ENCODE measurements at regions not wholly inside any gene's neighbourhood (a gene's known extent, or its start where the extent isn't known, plus 50 kb on each side); places are given as distances from the start of the nearest gene placed in this dataset.

DNA sequence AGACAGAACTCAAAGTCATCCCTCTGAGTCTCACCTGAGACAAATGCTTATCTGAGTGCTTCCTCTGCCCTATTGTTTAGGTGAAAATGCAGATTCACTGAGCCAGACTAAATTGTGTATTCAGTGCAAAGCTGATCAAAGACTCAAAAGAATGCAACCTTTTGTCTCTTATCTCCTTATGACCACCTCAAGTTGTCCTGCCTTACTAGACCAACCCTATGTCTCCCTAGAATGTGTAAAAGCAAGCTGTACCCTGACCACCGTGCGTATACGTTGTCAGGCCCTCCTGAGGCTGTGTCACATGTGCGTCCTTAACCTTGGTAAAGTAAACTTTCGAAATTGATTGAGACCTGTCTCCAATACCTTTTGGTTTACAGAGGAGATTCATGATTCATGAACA, 63.6 kb upstream of the SH3RF1 start:
- Histone ChIP-seq H3K36me3 (ENCODE audit: control insufficient read depth in 4 of 4, insufficient read depth in 4 of 4, low read length in 4 of 4) (no peaks in the 10 kb centered on the region), H3K4me3 (no peak overlapping the region), H3K9ac (ENCODE audit: insufficient read depth in 1 of 2, low read length in 2 of 2) (no peak overlapping the region), H3K4me1 (ENCODE audit: control insufficient read depth in 5 of 5, insufficient read depth in 5 of 5, low read length in 5 of 5) (no peaks in the 10 kb centered on the region), H3K27me3 (ENCODE audit: control insufficient read depth in 3 of 3, insufficient read depth in 3 of 3, low read length in 2 of 3) (no peaks in the 10 kb centered on the region), H3K27ac (ENCODE audit: low read depth in 1 of 2, low read length in 1 of 2) (no peak overlapping the region), H3K9me3 (ENCODE audit: control insufficient read depth in 4 of 4, insufficient read depth in 3 of 4, low read length in 3 of 4) (peaks cover 0 to 2% (median 0%) of the 10 kb centered on the region in 4 donors)
- no peak for ATAC-seq (ENCODE audit: insufficient read depth, low FRiP score)
- no peak for DNase-seq
- 89 to 92% methylated on average over 5 of the region's 5 CpGs for WGBS, 2 donors
- TF ChIP-seq, protein P1, sequence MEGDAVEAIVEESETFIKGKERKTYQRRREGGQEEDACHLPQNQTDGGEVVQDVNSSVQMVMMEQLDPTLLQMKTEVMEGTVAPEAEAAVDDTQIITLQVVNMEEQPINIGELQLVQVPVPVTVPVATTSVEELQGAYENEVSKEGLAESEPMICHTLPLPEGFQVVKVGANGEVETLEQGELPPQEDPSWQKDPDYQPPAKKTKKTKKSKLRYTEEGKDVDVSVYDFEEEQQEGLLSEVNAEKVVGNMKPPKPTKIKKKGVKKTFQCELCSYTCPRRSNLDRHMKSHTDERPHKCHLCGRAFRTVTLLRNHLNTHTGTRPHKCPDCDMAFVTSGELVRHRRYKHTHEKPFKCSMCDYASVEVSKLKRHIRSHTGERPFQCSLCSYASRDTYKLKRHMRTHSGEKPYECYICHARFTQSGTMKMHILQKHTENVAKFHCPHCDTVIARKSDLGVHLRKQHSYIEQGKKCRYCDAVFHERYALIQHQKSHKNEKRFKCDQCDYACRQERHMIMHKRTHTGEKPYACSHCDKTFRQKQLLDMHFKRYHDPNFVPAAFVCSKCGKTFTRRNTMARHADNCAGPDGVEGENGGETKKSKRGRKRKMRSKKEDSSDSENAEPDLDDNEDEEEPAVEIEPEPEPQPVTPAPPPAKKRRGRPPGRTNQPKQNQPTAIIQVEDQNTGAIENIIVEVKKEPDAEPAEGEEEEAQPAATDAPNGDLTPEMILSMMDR (IDR thresholded peaks at IDR 0.05; ENCODE audit: control extremely low read depth, extremely low read depth): no peak

DNA sequence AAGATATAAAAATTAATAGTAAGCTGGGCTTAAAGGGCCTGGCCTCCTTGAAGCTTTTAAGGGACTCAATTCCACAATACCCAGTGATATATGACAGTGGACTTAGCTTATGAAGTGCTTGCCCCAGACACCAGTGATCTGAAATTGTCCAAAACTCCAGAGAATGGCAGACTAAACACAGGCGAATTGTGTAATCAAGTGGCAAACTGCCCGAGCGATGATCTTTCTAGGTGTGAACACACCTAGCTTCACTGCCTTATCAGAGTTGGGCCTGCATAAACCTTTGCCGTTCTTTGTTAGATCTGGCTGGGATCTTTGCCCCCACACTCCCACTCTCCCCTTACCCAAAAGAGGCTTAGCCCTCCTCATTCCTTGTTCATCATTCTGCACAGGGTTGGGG, 62.5 kb upstream of the SH3RF1 start:
- Histone ChIP-seq H3K36me3 (ENCODE audit: control insufficient read depth in 4 of 4, insufficient read depth in 4 of 4, low read length in 4 of 4) (no peaks in the 10 kb centered on the region), H3K4me3 (no peak overlapping the region), H3K4me1 (ENCODE audit: control insufficient read depth in 5 of 5, insufficient read depth in 5 of 5, low read length in 5 of 5) (no peaks in the 10 kb centered on the region), H3K9me3 (ENCODE audit: control insufficient read depth in 4 of 4, insufficient read depth in 3 of 4, low read length in 3 of 4) (peaks cover 0 to 2% (median 0%) of the 10 kb centered on the region in 4 donors), H3K27ac (ENCODE audit: low read depth in 1 of 2, low read length in 1 of 2) (no peak overlapping the region), H3K27me3 (ENCODE audit: control insufficient read depth in 3 of 3, insufficient read depth in 3 of 3, low read length in 2 of 3) (no peaks in the 10 kb centered on the region), H3K9ac (ENCODE audit: insufficient read depth in 1 of 2, low read length in 2 of 2) (no peak overlapping the region)
- DNase-seq (no peak), ATAC-seq (ENCODE audit: insufficient read depth, low FRiP score) (no peak)
- TF ChIP-seq, protein P1 (IDR thresholded peaks at IDR 0.05; ENCODE audit: control extremely low read depth, extremely low read depth): no peak
- 90 to 94% methylated on average over 4 of the region's 4 CpGs for WGBS, 2 donors

DNA sequence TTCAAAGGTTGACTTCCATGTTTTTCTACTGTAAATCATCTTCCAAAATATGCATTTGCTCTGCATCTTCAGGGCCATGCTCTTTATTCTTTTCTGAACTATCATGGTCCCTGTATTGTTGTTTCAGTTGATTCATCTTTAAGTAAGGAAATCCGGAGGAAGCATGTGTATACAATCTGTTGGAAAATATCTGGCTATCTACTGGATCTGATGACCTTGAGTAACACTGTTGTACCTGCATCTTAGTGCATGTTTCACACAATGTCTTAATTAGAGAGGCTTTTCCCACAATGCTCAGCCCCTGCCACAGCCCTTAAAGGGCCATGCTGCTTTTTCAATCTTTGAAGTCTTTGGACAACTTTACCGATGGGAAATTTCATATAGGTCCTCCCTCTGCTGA, 61.8 kb upstream of the SH3RF1 start:
- H3K9ac ChIP-seq (ENCODE audit: insufficient read depth in 1 of 2, low read length in 2 of 2): no peak overlapping the region
- no peak overlapping the region for H3K27ac ChIP-seq (ENCODE audit: low read depth in 1 of 2, low read length in 1 of 2)
- ATAC-seq (ENCODE audit: insufficient read depth, low FRiP score): no peak
- TF ChIP-seq, protein P1 (IDR thresholded peaks at IDR 0.05; ENCODE audit: control extremely low read depth, extremely low read depth): no peak
- no peaks in the 10 kb centered on the region for H3K27me3 ChIP-seq (ENCODE audit: control insufficient read depth in 3 of 3, insufficient read depth in 3 of 3, low read length in 2 of 3)
- H3K4me1 ChIP-seq (ENCODE audit: control insufficient read depth in 5 of 5, insufficient read depth in 5 of 5, low read length in 5 of 5): no peaks in the 10 kb centered on the region
- peak in 1 of 3 donors; percentile 16 for DNase-seq
- no peaks in the 10 kb centered on the region for H3K36me3 ChIP-seq (ENCODE audit: control insufficient read depth in 4 of 4, insufficient read depth in 4 of 4, low read length in 4 of 4)
- WGBS, 2 donors: 67 to 77% methylated on average over 2 of the region's 2 CpGs
- peaks cover 0 to 2% (median 0%) of the 10 kb centered on the region in 4 donors for H3K9me3 ChIP-seq (ENCODE audit: control insufficient read depth in 4 of 4, insufficient read depth in 3 of 4, low read length in 3 of 4)
- no peak overlapping the region for H3K4me3 ChIP-seq

DNA sequence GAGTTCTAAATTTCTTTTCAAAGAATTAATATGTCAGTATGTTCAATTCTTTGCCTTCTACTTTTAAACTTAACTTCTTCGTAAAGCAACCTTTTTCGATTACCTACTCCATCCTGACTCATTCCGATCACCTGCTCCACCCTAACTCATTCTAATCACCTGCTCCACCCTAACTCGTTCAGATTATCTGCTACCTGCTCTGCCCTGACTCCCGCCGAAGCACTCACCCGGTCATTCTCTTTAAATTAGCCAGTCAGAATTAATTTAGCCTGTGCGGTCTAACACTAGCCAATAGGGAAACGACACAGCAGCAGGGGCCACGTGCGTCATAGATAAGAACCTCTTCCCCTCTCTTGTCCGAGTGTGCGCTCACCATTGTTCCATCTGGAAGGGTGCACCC, 60.1 kb upstream of the SH3RF1 start:
- 90 to 92% methylated on average over 13 of the region's 13 CpGs for WGBS, 2 donors
- ATAC-seq (ENCODE audit: insufficient read depth, low FRiP score): no peak

More for the DNA sequence above, 60.1 kb upstream of the SH3RF1 start:
- Histone ChIP-seq H3K9me3 (ENCODE audit: control insufficient read depth in 4 of 4, insufficient read depth in 3 of 4, low read length in 3 of 4) (no peaks in the 10 kb centered on the region), H3K36me3 (ENCODE audit: control insufficient read depth in 4 of 4, insufficient read depth in 4 of 4, low read length in 4 of 4) (no peaks in the 10 kb centered on the region), H3K9ac (ENCODE audit: insufficient read depth in 1 of 2, low read length in 2 of 2) (no peak overlapping the region), H3K4me1 (ENCODE audit: control insufficient read depth in 5 of 5, insufficient read depth in 5 of 5, low read length in 5 of 5) (no peaks in the 10 kb centered on the region), H3K27me3 (ENCODE audit: control insufficient read depth in 3 of 3, insufficient read depth in 3 of 3, low read length in 2 of 3) (no peaks in the 10 kb centered on the region), H3K4me3 (no peak overlapping the region), H3K27ac (ENCODE audit: low read depth in 1 of 2, low read length in 1 of 2) (no peak overlapping the region)
- no peak for DNase-seq
- TF ChIP-seq, protein P1 (IDR thresholded peaks at IDR 0.05; ENCODE audit: control extremely low read depth, extremely low read depth): no peak

Data from lung (tissue), 11 donors.